ENCODE measurements at regions not wholly inside any gene's neighbourhood (a gene's known extent, or its start where the extent isn't known, plus 50 kb on each side); places are given as distances from the start of the nearest gene placed in this dataset.

DNA sequence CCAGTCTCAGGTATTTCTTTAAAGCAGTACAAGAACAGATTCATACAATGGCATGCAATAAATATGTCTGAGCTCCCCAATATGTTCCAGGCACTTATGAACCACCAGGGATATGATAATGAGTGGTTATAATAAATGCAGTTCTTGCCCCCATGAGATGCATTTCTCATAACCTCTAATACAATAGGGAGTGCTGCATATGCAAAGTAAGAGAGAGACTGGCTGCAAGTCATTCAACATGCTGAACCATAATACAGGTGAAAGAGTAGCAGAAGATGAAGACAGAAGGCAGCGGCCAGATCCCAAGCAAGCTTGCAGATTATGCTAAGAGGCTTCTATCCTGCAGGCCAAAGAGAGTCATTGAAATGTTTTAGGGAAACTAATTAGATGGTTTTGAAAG is 96.7 kb downstream of the CHD9NB start:
- TF ChIP-seq, protein P1, sequence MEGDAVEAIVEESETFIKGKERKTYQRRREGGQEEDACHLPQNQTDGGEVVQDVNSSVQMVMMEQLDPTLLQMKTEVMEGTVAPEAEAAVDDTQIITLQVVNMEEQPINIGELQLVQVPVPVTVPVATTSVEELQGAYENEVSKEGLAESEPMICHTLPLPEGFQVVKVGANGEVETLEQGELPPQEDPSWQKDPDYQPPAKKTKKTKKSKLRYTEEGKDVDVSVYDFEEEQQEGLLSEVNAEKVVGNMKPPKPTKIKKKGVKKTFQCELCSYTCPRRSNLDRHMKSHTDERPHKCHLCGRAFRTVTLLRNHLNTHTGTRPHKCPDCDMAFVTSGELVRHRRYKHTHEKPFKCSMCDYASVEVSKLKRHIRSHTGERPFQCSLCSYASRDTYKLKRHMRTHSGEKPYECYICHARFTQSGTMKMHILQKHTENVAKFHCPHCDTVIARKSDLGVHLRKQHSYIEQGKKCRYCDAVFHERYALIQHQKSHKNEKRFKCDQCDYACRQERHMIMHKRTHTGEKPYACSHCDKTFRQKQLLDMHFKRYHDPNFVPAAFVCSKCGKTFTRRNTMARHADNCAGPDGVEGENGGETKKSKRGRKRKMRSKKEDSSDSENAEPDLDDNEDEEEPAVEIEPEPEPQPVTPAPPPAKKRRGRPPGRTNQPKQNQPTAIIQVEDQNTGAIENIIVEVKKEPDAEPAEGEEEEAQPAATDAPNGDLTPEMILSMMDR (conservative IDR thresholded peaks at IDR 0.05; ENCODE audit: low read depth in 2 of 2) = no peak
- TF ChIP-seq, protein P2, sequence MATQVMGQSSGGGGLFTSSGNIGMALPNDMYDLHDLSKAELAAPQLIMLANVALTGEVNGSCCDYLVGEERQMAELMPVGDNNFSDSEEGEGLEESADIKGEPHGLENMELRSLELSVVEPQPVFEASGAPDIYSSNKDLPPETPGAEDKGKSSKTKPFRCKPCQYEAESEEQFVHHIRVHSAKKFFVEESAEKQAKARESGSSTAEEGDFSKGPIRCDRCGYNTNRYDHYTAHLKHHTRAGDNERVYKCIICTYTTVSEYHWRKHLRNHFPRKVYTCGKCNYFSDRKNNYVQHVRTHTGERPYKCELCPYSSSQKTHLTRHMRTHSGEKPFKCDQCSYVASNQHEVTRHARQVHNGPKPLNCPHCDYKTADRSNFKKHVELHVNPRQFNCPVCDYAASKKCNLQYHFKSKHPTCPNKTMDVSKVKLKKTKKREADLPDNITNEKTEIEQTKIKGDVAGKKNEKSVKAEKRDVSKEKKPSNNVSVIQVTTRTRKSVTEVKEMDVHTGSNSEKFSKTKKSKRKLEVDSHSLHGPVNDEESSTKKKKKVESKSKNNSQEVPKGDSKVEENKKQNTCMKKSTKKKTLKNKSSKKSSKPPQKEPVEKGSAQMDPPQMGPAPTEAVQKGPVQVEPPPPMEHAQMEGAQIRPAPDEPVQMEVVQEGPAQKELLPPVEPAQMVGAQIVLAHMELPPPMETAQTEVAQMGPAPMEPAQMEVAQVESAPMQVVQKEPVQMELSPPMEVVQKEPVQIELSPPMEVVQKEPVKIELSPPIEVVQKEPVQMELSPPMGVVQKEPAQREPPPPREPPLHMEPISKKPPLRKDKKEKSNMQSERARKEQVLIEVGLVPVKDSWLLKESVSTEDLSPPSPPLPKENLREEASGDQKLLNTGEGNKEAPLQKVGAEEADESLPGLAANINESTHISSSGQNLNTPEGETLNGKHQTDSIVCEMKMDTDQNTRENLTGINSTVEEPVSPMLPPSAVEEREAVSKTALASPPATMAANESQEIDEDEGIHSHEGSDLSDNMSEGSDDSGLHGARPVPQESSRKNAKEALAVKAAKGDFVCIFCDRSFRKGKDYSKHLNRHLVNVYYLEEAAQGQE (IDR thresholded peaks at IDR 0.05; ENCODE audit: unreplicated experiment) = no peak
- TF ChIP-seq EZH2 (IDR thresholded peaks at IDR 0.05; ENCODE audit: low read depth, unreplicated experiment) (no peak), POLR2AphosphoS5 (IDR thresholded peaks at IDR 0.05; ENCODE audit: low read depth) (no peak), EZH2phosphoT487 (IDR thresholded peaks at IDR 0.05; ENCODE audit: unreplicated experiment) (no peak), NANOG (IDR thresholded peaks at IDR 0.05; ENCODE audit: borderline replicate concordance) (no peak), ZNF114 (CRISPR knock-in tag; IDR thresholded peaks at IDR 0.05) (no peak)

Measured in GM23338 (cell line).